ENCODE measurements at regions not wholly inside any gene's neighbourhood (a gene's known extent, or its start where the extent isn't known, plus 50 kb on each side); places are given as distances from the start of the nearest gene placed in this dataset.

GRCh38 chr4:178781779-178782178, 1339.5 kb upstream of the AGA start:
- no peaks in the 10 kb centered on the region for H3K4me1 ChIP-seq
- ATAC-seq, result no peak
- WGBS, 2 donors, result 22 to 39% methylated on average over 1 of the region's 1 CpG

GRCh38 chr4:178784491-178784890, 1342.3 kb upstream of the AGA start:
- H3K27ac ChIP-seq, result no peak overlapping the region
- intact Hi-C loops (cut with DNase I), result no loop called here

More at GRCh38 chr4:178781779-178782178, 1339.5 kb upstream of the AGA start:
- Histone ChIP-seq H3K36me3 (no peaks in the 10 kb centered on the region), H3K4me3 (no peak overlapping the region), H3K27me3 (no peaks in the 10 kb centered on the region), H3K9me3 (no peaks in the 10 kb centered on the region), H3K27ac (no peak overlapping the region)
- no peak for TF ChIP-seq CTCF (IDR thresholded peaks at IDR 0.05)
- intact Hi-C loops (cut with DNase I), result no loop called here
- DNase-seq, result no peak

GRCh38 chr4:178789279-178789678, 1347.0 kb upstream of the AGA start:
- intact Hi-C loops (cut with DNase I), result no loop called here
- Histone ChIP-seq H3K4me1 (no peaks in the 10 kb centered on the region), H3K27me3 (no peaks in the 10 kb centered on the region), H3K9me3 (peaks cover 0 to 7% (median 0%) of the 10 kb centered on the region in 11 donors), H3K4me3 (no peak overlapping the region), H3K36me3 (no peaks in the 10 kb centered on the region), H3K27ac (no peak overlapping the region)
- 73 to 80% methylated on average over 3 of the region's 3 CpGs for WGBS, 2 donors
- TF ChIP-seq CTCF (IDR thresholded peaks at IDR 0.05), result no peak
- DNase-seq (no peak), ATAC-seq (no peak)

More at GRCh38 chr4:178784491-178784890, 1342.3 kb upstream of the AGA start:
- TF ChIP-seq CTCF (IDR thresholded peaks at IDR 0.05), result no peak
- WGBS, 2 donors, result 53 to 62% methylated on average over 3 of the region's 3 CpGs
- Histone ChIP-seq H3K36me3 (no peaks in the 10 kb centered on the region), H3K27me3 (no peaks in the 10 kb centered on the region), H3K9me3 (no peaks in the 10 kb centered on the region), H3K4me1 (no peaks in the 10 kb centered on the region), H3K4me3 (no peak overlapping the region)
- DNase-seq (no peak), ATAC-seq (no peak)

GRCh38 chr4:178799204-178799603, 1357.0 kb upstream of the AGA start:
- ATAC-seq, result no peak
- DNase-seq, result no peak
- H3K27ac ChIP-seq, result no peak overlapping the region
- no peak for TF ChIP-seq CTCF (IDR thresholded peaks at IDR 0.05)
- H3K36me3 ChIP-seq, result no peaks in the 10 kb centered on the region
- no peaks in the 10 kb centered on the region for H3K27me3 ChIP-seq
- WGBS, 2 donors, result 40 to 42% methylated on average over 2 of the region's 2 CpGs
- H3K4me1 ChIP-seq, result no peaks in the 10 kb centered on the region
- no peak overlapping the region for H3K4me3 ChIP-seq
- peaks cover 0 to 5% (median 0%) of the 10 kb centered on the region in 11 donors for H3K9me3 ChIP-seq
- intact Hi-C loops (cut with DNase I), result no loop called here
